WTC11 (cell line): ENCODE measurements at regions not wholly inside any gene's neighbourhood (a gene's known extent, or its start where the extent isn't known, plus 50 kb on each side); places are given as distances from the start of the nearest gene placed in this dataset.

ENCODE experiments used
- ATAC-seq: fragments of 200-7000 bp; cut with Tn5 transposase; 2 replicates; pipeline ENCODE4 v1.10.0; 2021; ENCODE audit warnings: mild to moderate bottlenecking, moderate library complexity
- CTCF ChIA-PET: fragments of 300-600 bp; sonication (Branson Sonifier 250); formaldehyde crosslinking; loops from one replicate; lab custom pipeline; 2021; ENCODE audit warnings: antibody characterized with exemption; lab: Charles Lee
- POLR2A ChIA-PET: fragments of 350-600 bp; sonication (Branson Sonifier 250); formaldehyde crosslinking; loops from one replicate; lab custom pipeline; 2021; ENCODE audit warnings: antibody characterized with exemption; lab: Charles Lee
- DNase-seq: peaks from one replicate; pipeline ENCODE4 v3.0.0; 2021; ENCODE audit warnings: low spot score
- H3K27ac Mint-ChIP-seq: 2 replicates; pipeline ENCODE4 v1.8.0; 2021; ENCODE audit warnings: mixed read lengths
- H3K27me3 Mint-ChIP-seq: 2 replicates; pipeline ENCODE4 v1.8.0; 2021; ENCODE audit warnings: low read depth, mild to moderate bottlenecking, moderate library complexity, mixed read lengths
- H3K36me3 Mint-ChIP-seq: 2 replicates; pipeline ENCODE4 v1.8.0; 2021; ENCODE audit warnings: mixed read lengths
- H3K4me1 Mint-ChIP-seq: 2 replicates; pipeline ENCODE4 v1.8.0; 2022; ENCODE audit warnings: mixed read lengths
- H3K4me3 Mint-ChIP-seq: 2 replicates; pipeline ENCODE4 v1.8.0; 2021; ENCODE audit warnings: mild to moderate bottlenecking, moderate library complexity, mixed read lengths
- H3K9me3 Mint-ChIP-seq: 2 replicates; pipeline ENCODE4 v1.8.0; 2021; ENCODE audit warnings: mixed read lengths
- EMX1 ChIP-seq: fragments of 250-450 bp; sonication (Bioruptor Pico); IDR thresholded peaks from 2 replicates; pipeline ENCODE4 v1.8.0; 2021; ENCODE audit warnings: mild to moderate bottlenecking
- ERG ChIP-seq: fragments of 250-450 bp; sonication (Bioruptor Pico); IDR thresholded peaks from 2 replicates; pipeline ENCODE4 v1.8.0; 2021; ENCODE audit warnings: mild to moderate bottlenecking
- MXD4 ChIP-seq: fragments of 250-450 bp; sonication (Bioruptor Pico); IDR thresholded peaks from 2 replicates; pipeline ENCODE4 v1.8.0; 2021; ENCODE audit warnings: mild to moderate bottlenecking, moderate library complexity, borderline replicate concordance
- MYBL2 ChIP-seq: sonication (generic); formaldehyde crosslinking; IDR thresholded peaks from 2 replicates; pipeline ENCODE4 v1.8.1; 2023; ENCODE audit warnings: mild to moderate bottlenecking, moderate library complexity, missing genetic modification reagents
- NR3C1 ChIP-seq: sonication (generic); formaldehyde crosslinking; conservative IDR thresholded peaks from 2 replicates; pipeline ENCODE4 v1.8.1; 2023; ENCODE audit warnings: low read depth, mild to moderate bottlenecking, missing genetic modification reagents
- PREB ChIP-seq: sonication (generic); formaldehyde crosslinking; IDR thresholded peaks from 2 replicates; pipeline ENCODE4 v1.8.1; 2022; ENCODE audit warnings: mild to moderate bottlenecking, missing genetic modification reagents, moderate library complexity, borderline replicate concordance
- RELA ChIP-seq: sonication (generic); formaldehyde crosslinking; IDR thresholded peaks from 2 replicates; pipeline ENCODE4 v1.8.1; 2022; ENCODE audit warnings: missing genetic modification reagents, mild to moderate bottlenecking, borderline replicate concordance
- SOX15 ChIP-seq: fragments of 250-450 bp; sonication (Bioruptor Pico); IDR thresholded peaks from 2 replicates; pipeline ENCODE4 v1.9.0; 2021; ENCODE audit warnings: mild to moderate bottlenecking
- TCF7 ChIP-seq: sonication (generic); formaldehyde crosslinking; IDR thresholded peaks from 2 replicates; pipeline ENCODE4 v1.8.0; 2022; ENCODE audit warnings: mild to moderate bottlenecking, low read depth, missing genetic modification reagents, moderate library complexity
- TP53 ChIP-seq: sonication (generic); formaldehyde crosslinking; IDR thresholded peaks from 2 replicates; pipeline ENCODE4 v1.8.1; 2023; ENCODE audit warnings: mild to moderate bottlenecking, missing genetic modification reagents
- ZNF396 ChIP-seq: fragments of 250-450 bp; sonication (Bioruptor Pico); IDR thresholded peaks from 2 replicates; pipeline ENCODE4 v1.8.0; 2021; ENCODE audit warnings: mild to moderate bottlenecking, moderate library complexity, borderline replicate concordance
- TF ChIP-seq, protein P1 (sequence below): fragments of 200-600 bp; IDR thresholded peaks from 2 replicates; pipeline ENCODE4 v1.8.0; 2022; ENCODE audit warnings: antibody characterized with exemption
- TF ChIP-seq, protein P2 (sequence below): sonication (generic); formaldehyde crosslinking; IDR thresholded peaks from 2 replicates; pipeline ENCODE4 v1.8.0; 2022; ENCODE audit warnings: missing genetic modification reagents

DNA sequence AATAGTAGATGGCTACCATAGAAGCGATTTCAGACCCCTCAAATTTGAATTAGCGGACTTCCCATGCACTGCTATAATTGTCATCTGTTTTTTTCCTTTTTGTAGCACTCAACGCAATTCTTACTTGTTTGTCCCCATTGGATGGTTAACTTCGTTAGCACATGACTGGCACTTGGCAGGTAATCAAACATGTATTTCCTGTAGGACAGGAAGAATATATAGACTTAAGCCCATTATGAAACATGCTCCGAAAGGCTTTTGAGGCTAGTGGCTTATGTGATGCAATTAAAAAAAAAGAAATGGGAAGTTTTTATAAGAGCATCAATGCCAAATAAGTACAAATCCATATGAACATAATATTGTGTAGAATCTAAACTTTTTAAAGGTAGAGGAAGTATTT lies 301.2 kb downstream of the PSAT1 start (continued):
- TF ChIP-seq PREB (CRISPR knock-in tag) = no peak
- no peak for TF ChIP-seq MYBL2 (CRISPR knock-in tag)
- TF ChIP-seq ZNF396 (CRISPR knock-in tag) = no peak
- TF ChIP-seq, protein P1, sequence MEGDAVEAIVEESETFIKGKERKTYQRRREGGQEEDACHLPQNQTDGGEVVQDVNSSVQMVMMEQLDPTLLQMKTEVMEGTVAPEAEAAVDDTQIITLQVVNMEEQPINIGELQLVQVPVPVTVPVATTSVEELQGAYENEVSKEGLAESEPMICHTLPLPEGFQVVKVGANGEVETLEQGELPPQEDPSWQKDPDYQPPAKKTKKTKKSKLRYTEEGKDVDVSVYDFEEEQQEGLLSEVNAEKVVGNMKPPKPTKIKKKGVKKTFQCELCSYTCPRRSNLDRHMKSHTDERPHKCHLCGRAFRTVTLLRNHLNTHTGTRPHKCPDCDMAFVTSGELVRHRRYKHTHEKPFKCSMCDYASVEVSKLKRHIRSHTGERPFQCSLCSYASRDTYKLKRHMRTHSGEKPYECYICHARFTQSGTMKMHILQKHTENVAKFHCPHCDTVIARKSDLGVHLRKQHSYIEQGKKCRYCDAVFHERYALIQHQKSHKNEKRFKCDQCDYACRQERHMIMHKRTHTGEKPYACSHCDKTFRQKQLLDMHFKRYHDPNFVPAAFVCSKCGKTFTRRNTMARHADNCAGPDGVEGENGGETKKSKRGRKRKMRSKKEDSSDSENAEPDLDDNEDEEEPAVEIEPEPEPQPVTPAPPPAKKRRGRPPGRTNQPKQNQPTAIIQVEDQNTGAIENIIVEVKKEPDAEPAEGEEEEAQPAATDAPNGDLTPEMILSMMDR = no peak
- TF ChIP-seq TCF7 (CRISPR knock-in tag) = no peak
- no peak for TF ChIP-seq RELA
- TF ChIP-seq MXD4 (CRISPR knock-in tag) = no peak
- TF ChIP-seq, all 79 proteins: peak for 0

DNA sequence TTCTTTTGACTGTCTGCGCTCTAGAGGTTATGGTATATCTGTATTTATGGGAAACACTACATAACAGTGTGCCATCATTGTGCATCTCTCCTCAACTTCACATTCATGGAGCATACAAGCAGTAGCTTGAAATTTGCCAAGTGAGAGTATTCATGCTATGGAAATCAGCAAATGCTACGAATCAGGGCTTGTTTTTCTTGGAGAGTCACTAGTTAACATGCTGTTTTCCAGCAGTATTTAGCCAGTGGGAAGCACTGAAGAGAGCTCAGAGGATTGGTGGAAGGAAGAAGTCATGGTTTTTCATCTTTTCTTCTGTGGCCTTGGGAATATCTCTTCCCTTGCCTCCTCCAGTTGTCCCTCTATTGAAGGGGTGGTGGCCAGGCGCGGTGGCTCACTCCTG lies 303.0 kb downstream of the PSAT1 start:
- H3K9me3 Mint-ChIP-seq = peaks cover 4% of the 10 kb centered on the region; the same call in 1 of the 2 replicates
- POLR2A ChIA-PET = no interaction called here
- no peak overlapping the region for H3K4me3 Mint-ChIP-seq
- H3K36me3 Mint-ChIP-seq = no peaks in the 10 kb centered on the region
- peaks cover 14% of the 10 kb centered on the region for H3K4me1 Mint-ChIP-seq
- H3K27me3 Mint-ChIP-seq = no peaks in the 10 kb centered on the region
- H3K27ac Mint-ChIP-seq = no peak overlapping the region
- CTCF ChIA-PET = interaction anchor here (0.6 to 3.0 kb wide), 4 partner anchors 104 to 655 kb away, joined by 3 to 12 read pairs (median 4); no protein-coding TSS in a partner anchor
- TF ChIP-seq EMX1 = no peak
- TF ChIP-seq, protein P2, sequence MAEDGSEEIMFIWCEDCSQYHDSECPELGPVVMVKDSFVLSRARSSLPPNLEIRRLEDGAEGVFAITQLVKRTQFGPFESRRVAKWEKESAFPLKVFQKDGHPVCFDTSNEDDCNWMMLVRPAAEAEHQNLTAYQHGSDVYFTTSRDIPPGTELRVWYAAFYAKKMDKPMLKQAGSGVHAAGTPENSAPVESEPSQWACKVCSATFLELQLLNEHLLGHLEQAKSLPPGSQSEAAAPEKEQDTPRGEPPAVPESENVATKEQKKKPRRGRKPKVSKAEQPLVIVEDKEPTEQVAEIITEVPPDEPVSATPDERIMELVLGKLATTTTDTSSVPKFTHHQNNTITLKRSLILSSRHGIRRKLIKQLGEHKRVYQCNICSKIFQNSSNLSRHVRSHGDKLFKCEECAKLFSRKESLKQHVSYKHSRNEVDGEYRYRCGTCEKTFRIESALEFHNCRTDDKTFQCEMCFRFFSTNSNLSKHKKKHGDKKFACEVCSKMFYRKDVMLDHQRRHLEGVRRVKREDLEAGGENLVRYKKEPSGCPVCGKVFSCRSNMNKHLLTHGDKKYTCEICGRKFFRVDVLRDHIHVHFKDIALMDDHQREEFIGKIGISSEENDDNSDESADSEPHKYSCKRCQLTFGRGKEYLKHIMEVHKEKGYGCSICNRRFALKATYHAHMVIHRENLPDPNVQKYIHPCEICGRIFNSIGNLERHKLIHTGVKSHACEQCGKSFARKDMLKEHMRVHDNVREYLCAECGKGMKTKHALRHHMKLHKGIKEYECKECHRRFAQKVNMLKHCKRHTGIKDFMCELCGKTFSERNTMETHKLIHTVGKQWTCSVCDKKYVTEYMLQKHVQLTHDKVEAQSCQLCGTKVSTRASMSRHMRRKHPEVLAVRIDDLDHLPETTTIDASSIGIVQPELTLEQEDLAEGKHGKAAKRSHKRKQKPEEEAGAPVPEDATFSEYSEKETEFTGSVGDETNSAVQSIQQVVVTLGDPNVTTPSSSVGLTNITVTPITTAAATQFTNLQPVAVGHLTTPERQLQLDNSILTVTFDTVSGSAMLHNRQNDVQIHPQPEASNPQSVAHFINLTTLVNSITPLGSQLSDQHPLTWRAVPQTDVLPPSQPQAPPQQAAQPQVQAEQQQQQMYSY = no peak
- no peak for TF ChIP-seq ERG (CRISPR knock-in tag)
- TF ChIP-seq TP53 = no peak
- no peak for ATAC-seq
- DNase-seq = no peak

DNA sequence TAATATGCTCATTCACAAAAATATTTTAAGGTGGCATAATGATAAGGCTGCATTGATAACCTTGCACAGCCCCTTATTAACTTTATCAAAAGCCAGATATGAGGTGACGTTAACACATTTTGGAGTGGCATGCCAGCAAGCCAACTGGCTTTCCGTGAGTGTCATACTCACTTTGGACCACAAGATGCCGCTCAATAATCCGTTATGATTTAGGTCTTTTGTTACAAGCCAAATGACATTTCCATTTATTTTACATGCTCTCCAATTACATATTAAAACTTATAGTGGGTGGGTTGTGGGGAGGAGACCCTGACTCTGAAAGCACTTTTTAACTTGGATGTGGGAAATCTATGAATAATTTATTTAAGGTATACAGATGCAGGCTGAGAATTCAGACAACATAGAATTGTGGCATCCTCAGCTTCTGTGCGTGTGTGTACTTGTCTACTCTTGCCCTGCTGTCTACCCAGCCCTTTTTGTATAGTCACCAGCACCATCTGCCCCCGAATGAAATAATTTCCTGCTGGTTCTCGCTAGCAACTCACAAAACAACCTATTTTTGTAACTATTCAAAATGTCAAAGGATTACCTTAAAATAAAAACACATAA lies 305.1 kb downstream of the PSAT1 start:
- Mint-ChIP-seq H3K9me3 (no peaks in the 10 kb centered on the region), H3K36me3 (no peaks in the 10 kb centered on the region), H3K4me1 (peaks cover 22% of the 10 kb centered on the region), H3K4me3 (no peak overlapping the region), H3K27me3 (no peaks in the 10 kb centered on the region), H3K27ac (no peak overlapping the region)
- CTCF ChIA-PET = interaction anchor here (0.6 to 3.0 kb wide), 5 partner anchors 13 to 653 kb away, joined by 3 to 12 read pairs (median 3); no protein-coding TSS in a partner anchor
- peak; percentile 36 for DNase-seq
- POLR2A ChIA-PET = no interaction called here
- TF ChIP-seq SOX15 (CRISPR knock-in tag) (no peak), TCF7 (CRISPR knock-in tag) (no peak), NR3C1 (CRISPR knock-in tag) (no peak)
- TF ChIP-seq, protein P1 = peak; percentile 66
- peak; percentile 50; the same call in 1 of the 2 replicates for ATAC-seq
